NOMO-1 (cell line): ENCODE measurements at regions not wholly inside any gene's neighbourhood (a gene's known extent, or its start where the extent isn't known, plus 50 kb on each side); places are given as distances from the start of the nearest gene placed in this dataset.

ENCODE experiments used
- DNase-seq, 2 experiments: peaks; one replicate each; lab custom pipeline; 2025; ENCODE audit not compliant: unreplicated experiment in 2 of 2; lab: John Stamatoyannopoulos, UW

DNA sequence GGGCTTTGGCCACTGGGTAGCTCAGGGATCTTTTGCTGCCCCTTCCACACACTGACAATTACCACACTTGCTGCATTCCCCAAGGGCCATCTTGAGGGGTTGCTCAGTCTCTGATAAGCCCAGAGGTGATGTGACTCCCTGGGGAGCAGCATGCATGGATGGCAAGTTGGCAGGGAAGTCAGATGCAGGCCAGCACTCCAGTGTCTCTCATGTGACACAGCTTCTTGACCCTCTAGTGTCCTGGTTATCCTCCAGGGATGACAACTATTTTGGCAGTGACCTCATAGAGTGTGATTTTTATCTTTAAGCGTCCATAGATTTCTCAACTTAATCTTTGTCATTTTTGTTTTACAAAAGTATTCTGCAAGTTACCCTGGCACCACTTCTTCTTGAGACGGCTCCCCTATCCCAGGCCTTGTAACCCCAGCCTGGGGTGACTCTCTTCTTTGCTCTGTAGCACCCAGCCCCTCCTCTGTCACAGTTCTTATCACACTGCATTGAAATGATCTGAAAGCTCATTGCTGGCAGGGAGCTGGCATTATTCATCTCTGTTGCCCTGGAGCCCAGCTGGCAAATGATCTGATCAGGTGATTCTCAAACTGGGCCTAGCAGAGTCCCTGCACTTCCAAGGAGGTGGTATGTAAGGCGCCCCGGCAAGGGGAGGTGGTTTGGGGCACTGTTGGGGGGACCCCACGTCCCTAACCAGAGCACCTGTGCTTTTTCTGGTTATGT, 72.6 kb downstream of the TENT5C start:
- no peak for DNase-seq

DNA sequence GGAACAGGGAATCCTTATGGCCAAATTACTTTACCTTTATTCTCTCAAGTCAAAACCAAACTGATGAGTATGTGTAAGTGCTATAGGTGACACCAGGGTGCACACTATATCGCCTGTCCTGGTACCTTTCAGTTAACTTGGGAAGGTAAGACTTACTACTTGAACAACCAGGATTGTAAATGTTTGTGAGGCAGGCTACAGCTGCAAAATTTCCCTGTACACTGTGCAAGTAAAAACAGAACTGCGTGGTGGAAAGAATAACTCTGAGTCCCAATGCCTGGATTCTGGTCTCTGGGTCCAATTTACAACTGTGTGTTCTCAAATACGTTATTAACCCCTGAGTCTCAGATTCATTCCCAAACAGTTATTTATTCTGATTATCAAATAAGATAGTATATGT, 73.5 kb downstream of the TENT5C start:
- no peak for DNase-seq

DNA sequence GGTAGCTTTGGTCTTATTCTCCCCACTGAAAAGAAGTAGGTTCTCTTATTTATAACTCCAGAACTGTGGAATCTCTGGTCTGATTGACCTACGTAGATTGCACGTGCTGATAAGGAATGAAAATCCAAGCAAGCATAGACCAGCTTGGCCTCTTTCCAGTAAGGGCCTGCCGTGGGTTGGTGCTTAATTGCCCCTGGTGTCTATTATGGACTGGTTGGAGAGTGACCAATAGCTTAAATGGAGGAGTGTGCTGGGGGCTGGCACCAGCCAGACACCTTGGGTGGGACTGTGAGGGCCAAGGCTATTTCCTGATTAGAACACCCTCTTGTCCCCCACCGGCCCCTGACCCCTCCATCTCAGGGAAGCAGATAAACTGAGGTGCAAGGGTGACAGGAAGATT, 74.0 kb downstream of the TENT5C start:
- DNase-seq: no peak

DNA sequence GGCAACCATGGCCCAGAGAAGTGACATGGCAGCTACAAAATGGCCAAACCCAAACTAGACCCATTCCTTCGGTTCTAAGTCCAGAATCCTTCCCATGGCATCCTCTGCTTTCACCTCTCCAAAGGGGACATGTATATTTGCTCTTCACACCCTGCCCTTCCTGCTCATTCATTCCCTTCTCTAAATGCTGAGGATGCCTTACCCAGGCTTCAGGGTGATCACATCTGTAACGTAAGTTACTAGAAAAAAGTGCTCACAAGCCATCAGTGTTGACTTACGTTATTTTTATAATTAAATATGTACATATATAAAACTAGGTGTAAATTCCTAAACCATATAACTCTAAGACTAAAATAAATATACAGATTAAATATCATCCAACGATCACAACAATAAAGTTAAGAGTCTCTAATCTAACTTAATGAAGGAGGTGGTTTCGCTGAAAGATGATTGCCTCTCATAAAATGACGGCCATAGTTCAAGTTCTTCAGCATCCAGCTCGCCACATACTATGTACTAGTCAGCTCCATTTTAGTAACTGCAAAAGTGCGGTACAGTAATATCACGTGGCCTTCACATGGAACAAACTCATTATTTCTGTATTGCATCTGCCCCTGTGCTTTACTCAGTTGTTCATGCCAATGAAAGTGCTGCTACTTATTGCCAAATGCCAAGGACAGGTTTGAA, 74.6 kb downstream of the TENT5C start:
- no peak for DNase-seq

DNA sequence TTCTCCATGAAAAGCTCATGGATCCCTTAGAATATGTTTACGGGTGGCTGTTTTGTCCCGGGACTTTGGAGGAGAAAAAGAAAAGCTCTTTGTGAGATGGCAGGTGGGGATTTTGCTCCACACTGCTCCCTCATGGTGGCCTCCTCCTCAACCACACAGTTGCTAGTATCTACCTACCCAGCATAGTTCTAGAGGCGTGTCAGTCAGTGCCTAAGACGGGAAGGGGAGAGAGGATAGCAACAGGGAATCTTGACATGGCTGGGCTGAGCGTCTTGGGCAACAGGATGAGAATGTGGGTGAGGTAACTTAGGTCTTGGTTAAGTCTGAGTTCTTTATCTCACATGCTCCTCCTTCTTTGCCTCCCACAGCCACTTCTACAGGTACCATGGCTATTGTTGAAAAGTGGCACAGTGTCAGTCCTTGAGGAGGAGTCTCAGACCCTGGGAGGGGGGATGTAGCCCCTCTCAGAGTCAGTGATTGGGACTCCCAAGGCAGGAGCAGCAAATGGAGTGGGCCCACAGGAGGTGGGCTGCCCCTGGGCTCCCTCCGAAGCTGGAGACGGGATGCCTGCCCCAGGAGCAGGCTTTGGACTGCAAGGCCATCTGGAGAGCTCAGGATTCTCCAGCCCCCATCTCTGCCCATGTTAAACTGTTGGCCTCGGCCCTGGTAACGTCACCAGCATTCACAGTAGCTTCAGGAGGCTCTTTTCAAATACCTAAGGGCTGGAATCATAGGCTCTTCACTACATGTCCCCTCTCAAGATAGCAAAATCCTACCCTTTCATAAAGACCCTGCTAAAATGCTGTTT, 75.4 kb downstream of the TENT5C start:
- no peak for DNase-seq

DNA sequence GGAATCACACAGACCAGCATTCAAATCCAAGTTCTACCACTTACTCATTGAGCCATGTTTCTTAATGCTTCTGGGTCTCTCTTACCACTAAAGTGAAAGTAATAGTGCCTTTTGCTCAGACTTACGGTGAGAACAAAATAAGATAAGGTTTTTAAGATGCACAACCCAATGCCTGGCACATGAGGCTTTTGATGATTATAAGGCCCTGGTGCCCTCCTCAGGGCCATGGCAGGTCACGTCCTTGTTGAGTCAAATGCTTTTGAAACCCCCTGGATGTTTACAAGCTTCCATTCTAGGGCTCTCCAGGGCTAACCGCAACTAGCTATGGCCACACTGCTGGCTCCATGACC, 76.0 kb downstream of the TENT5C start:
- DNase-seq: no peak

DNA sequence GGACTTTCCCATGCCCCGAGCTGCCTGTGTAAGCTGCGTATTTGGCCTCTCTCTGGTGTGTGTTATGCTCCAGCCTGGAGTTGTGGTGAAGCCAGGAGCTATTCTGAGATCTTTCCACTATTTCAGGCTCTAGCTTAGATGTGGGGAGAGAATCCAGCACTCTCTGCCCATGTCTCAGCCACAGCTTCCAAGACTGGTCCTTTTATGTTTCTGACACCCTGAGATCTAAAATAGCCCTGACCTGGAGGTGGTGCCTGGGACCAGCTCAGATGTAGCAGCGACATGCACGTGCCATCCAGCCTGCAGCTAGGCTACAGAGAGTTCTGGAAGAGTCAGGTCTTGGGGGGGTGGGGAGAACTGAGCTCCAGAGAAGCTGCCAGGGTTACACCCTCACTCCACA, 76.5 kb downstream of the TENT5C start:
- DNase-seq: no peak

DNA sequence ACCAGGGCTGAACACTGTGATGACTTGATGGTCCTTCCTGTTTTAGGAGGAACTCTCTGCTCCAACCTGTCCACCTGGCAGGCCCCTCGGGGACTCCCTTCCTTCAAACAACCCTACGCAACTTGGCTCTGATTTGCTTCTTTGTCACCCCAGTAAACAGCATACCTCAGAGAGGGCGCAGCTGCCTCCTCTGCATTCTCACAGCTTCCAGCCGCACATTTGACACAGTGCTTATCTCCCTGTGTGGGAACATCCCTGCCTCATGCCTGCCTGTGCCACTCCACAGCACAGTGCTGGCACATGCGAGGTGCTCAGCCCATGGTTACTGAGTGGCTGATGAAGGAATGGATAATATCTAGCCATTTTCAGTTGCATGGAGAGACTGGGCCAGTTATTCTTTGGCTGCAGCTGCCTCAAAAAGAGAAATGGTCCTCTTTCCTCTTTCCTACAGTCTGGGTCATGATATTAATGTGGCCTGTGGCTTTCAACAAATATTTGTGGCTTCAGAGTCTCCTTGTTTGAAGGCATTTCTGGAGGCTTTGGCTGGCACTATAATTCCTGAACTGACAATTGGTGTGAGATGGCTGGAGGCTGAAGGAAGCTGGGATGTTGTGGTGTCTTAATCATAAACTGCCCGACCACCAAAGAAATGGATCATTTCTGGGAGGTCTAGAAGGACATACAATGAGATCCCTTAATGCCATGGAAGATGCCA, 77.9 kb downstream of the TENT5C start:
- no peak for DNase-seq

DNA sequence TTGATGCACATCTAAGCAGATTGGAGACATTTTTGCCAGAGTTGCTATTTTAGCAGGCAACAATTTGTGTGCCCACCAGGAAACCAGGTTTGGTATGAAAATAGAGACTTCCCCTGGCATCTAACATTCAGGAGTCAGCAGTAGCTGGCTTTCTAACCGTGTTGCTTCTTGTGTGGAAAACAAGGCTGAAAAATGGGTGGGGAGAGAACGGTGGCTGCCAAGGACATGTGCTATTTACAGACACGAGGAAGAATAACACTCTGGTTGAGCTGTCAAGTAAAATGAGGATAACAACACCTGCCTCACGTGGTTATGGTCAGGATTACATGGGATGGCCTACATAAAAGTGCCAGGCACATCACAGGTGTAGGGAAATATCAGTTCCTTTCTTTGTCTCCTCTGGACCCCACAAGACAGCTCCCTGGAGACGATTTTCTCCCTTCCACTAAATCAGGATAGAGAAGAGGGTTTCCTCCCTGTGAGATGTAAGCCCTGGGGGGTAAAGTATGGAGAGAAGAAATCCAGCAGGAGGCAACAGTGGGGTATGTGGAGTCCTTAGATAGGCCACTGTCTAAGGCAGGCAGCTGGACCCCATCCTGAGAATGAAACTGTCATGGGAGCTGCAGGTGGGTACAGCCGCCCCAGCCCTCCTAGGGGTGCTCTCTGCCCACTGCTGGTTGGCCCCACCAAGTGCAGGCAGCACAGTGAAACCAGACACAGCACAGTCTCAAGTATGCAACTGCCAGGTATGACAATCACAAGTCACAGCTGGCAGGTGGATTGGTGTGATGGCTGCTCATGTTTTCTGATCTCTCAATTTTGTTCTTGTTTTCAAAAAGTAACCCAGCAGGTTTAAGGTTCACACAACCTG, 80.3 kb downstream of the TENT5C start:
- no peak for DNase-seq

DNA sequence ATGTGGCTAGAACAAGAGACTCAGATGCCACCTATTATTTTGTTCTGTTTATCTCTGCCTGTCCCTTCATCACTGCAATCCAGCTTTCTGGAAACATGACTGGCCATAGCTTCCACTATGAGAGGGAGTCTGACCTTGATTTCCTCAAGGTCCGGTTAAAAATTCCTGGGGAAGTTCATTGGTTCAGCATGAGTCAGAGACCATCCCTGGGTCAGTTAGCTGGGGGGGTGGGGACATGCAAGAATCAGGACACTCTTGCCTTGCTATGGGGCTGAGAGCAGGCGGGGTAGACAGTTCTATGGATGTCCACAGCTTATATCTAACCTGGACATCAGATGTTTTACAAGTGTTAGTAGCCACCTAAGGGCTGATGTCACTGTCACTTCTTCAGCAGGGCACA, 81.1 kb downstream of the TENT5C start:
- DNase-seq: no peak

DNA sequence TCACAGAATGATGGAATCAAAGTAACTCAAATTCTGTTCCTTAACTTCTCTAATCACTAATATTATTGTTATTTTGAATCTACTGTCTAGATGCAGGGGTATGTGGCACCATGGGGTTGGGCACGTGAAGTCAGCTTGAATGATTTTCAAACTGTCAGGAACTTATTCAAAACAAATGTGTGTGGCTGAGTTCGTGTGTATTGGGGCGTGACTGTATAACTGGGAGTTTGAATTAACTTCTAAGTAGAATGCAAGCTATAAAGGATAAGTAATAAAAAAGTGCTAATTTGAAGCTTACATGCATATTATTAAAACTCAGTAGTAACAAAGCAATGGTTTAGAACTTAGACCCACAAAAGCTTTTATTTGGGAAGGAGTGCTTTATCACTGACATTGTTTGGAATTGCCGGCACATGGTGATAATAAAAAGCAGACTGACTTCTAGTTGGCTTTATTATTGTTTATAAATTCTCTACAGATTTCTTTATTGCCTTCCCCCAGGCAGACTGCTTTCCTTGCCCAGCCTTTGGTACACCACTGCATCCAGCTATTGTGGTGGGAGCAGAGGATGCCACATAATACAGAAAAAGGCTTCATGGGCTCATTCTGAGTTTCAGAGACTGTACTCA, 84.3 kb downstream of the TENT5C start:
- DNase-seq: no peak

DNA sequence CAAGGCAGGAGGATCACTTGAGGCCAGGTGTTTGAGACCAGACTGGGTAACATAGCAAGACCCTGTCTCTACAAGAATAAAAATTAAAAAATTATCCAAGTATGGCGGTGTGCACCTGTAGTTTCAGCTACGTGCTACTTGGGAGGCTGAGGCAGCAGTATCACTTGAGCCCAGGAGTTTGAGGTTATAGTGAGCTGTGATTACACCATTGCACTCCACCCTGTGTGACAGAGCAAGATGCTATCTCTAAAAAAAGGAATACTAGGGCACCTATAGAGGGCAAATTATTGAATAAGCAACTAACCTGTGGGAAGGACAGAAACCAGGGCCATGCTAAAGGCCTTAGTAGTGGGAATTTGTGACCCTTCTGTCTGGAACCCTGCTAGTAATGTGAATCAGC, 86.1 kb downstream of the TENT5C start:
- DNase-seq: no peak

DNA sequence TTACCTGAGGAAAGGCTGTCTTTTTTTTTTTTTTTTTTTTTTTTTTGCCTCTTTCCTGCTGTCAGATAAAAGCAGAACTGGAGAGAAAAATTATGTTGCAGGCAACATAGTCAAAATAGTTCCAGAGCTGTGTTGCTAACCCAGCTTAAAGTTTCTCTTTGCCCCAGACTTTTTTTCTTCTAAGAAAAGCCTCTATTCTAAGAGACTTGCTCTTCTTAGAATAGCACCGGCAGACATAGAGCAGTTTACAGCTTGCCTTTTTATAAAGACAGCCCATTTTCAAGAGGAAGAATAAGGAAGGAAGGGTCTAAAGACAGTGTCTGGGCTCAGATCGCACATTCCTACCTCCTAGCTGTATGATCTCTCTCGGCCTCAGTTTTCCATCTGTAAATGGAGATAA, 88.7 kb downstream of the TENT5C start:
- no peak for DNase-seq

DNA sequence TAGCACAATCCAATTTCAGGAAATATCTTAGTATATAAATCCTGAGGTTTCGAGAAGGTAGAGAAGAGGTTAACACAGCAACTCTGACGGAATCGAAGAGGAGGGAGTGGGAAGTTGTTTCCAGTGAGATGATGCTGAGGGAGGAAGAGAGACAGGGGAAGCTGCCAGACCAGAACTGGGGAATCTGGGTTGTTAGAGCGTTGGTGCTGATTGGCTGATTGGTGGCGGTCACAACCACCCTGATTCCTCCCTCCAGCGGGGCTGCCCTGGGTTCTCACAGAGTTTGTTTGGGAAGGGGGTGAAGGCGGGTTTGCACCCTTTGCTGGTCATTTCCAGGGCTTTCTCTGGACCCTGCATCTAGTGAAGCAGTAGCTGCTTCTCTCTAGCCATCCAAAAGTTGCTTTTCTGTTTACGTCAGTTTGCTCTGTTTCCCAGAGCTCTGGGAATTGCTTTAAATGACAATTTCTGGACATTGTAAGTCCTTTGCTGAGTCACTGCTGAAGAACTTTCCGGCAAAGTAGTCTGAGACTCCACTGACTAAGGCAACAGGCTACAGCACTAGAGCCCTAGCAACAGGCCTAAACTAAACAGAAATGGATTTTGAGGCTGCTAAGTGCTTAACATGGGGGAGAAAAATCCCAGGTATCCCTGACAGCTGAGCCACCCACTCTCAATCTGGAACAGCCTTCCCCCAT, 90.1 kb downstream of the TENT5C start:
- DNase-seq: no peak

DNA sequence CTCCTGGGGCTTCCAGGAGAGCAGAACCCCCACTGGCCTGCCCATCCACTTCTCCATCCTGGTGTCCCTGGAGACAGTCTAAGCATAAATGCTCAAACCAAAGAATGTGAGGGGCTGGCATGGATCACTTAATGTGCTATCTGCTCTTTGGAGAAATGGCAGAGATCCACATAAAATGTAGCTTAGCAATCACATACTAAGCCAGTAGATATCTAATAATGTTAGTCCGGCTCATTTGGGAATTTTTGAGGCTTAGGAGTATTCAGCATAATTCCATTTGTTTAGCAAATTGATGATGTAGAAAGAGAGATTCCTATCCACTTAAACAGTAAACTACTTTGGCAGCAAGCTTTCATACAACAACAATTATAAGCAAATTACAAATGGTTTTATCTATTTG, 90.7 kb downstream of the TENT5C start:
- DNase-seq: no peak

DNA sequence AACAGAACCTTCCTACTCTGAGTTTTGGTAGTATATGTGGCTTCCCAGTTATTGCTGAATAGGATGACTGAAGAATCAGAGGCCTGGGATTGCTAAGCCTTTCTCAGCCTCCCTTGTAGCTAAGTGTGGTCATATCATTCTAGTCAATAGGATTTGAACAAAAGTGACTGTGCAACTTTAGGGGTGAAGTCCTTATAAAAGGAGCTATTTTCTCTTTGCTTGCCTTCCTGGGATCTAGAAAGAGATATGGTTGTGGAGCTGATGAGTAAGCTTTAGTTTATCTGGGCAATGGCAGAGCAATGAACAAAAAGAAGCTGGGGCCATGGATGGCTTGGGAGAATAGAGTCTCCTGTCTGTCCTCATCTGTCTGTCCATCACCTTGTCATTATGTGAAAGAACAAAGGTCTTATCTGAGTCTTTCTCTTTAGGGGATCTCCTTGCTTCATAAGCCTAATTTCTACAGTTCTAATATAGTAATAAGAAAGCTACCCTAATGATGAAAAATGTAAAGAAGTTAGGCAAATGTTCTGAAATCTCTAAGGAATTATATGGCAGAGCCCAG, 91.5 kb downstream of the TENT5C start:
- no peak for DNase-seq

DNA sequence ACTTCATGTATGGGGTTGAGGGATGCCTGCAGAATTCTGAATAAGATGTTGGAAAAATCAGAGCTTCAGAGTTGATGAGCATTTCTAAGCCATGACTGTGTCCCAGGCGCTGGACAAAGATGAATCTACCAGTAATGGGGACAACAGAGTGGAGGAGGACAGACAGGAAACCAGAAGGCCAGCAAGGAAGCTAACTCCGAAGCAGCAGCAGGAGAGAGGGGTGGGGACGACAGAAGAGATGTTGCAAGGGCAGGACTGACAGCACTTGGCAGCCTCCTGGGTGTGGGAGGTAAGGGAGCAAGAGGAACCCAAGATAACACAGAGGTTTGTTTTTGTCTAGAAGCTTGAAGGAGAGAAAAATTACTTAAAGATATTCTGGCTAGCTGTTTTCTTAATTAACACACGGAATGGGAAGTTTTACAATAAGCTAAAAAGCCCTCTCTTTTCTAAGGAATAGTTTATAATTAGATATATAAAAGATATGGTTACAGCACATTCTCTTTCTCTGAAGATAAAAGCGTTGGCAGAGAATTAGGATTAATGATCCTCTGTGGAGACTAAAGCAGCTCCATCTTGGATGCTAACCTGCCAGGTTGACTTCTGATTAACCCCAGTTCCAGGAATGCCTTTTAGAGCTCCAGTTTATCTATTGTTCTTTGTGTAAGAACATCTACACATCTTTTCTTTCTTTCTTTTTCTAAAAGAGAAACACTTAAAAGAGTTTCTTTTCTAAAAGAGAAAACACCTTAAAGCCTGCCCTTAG, 92.7 kb downstream of the TENT5C start:
- no peak for DNase-seq

DNA sequence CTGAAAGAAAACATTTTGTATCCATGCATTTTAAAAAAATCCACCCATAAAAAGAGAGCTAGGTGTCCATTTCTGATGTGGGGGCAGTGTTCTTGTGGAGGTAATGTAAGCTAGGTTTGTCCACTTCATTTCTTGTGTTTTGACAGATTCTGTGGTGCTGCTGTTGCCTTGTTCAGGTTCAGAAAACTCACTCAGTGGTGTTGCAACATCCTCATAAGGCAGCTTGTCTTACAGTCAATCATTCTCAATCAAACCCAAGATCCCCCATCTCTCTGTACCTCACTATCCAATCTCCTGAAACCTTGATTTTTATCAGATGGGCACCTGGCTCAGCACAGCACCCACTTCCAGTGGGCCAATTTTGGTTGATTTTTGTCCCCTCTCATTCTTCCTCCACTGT, 94.1 kb downstream of the TENT5C start:
- no peak for DNase-seq
